NK-92 treated with Interleukin-12 subunit alpha and Interleukin-12 subunit beta, amount 100 ng/mL, for 24 hours (cell line): ENCODE measurements at regions not wholly inside any gene's neighbourhood (a gene's known extent, or its start where the extent isn't known, plus 50 kb on each side); places are given as distances from the start of the nearest gene placed in this dataset.
"Not testable (repeated sequence)": the region's sequence is repeated elsewhere in the genome, so short reads cannot be mapped to it uniquely, and the experiment has no call there.

Experiments used
- DNase-seq: peaks from one replicate; lab custom pipeline; 2025; lab: John Stamatoyannopoulos, UW

GRCh38 chr3:152667267-152667666 is 167.7 kb upstream of the P2RY1 start:
- no peak for DNase-seq

- DNase-seq, result no peak
Measured at GRCh38 chr3:152669560-152669959, 165.4 kb upstream of the P2RY1 start.

GRCh38 chr3:152671446-152672319 is 163.2 kb upstream of the P2RY1 start:
- DNase-seq, result no peak

- DNase-seq, result no peak
Measured at GRCh38 chr3:152672320-152672649, 162.6 kb upstream of the P2RY1 start.

GRCh38 chr3:152676810-152677379 is 158.0 kb upstream of the P2RY1 start:
- DNase-seq, result no peak

- no peak for DNase-seq
Measured at GRCh38 chr3:152677491-152677890, 157.4 kb upstream of the P2RY1 start.

- DNase-seq, result no peak
Measured at GRCh38 chr3:152682477-152682876, 152.5 kb upstream of the P2RY1 start.

- DNase-seq, result no peak
Measured at GRCh38 chr3:152683521-152683999, 151.4 kb upstream of the P2RY1 start.

GRCh38 chr3:152684279-152684678 is 150.7 kb upstream of the P2RY1 start:
- no peak for DNase-seq

- DNase-seq, result no peak
Measured at GRCh38 chr3:152688313-152688712, 146.6 kb upstream of the P2RY1 start.

GRCh38 chr3:152692326-152692725 is 142.6 kb upstream of the P2RY1 start:
- not testable (repeated sequence) for DNase-seq

- not testable (repeated sequence) for DNase-seq
Measured at GRCh38 chr3:152693521-152694250, 141.2 kb upstream of the P2RY1 start.

- no peak for DNase-seq
Measured at GRCh38 chr3:152695840-152696239, 139.1 kb upstream of the P2RY1 start.

GRCh38 chr3:152696962-152697361 is 138.0 kb upstream of the P2RY1 start:
- DNase-seq, result no peak

- DNase-seq, result no peak
Measured at GRCh38 chr3:152703245-152703890, 131.6 kb upstream of the P2RY1 start.

- DNase-seq, result no peak
Measured at GRCh38 chr3:152706991-152707713, 127.8 kb upstream of the P2RY1 start.

GRCh38 chr3:152709659-152710058 is 125.3 kb upstream of the P2RY1 start:
- DNase-seq, result no peak

- no peak for DNase-seq
Measured at GRCh38 chr3:152710549-152710948, 124.4 kb upstream of the P2RY1 start.

- no peak for DNase-seq
Measured at GRCh38 chr3:152713989-152714388, 120.9 kb upstream of the P2RY1 start.

GRCh38 chr3:152714507-152714906 is 120.4 kb upstream of the P2RY1 start:
- DNase-seq, result no peak

- DNase-seq, result no peak
Measured at GRCh38 chr3:152717252-152717651, 117.7 kb upstream of the P2RY1 start.

GRCh38 chr3:152718810-152719209 is 116.1 kb upstream of the P2RY1 start:
- no peak for DNase-seq
